GM19043 (cell line): ENCODE measurements at regions not wholly inside any gene's neighbourhood (a gene's known extent, or its start where the extent isn't known, plus 50 kb on each side); places are given as distances from the start of the nearest gene placed in this dataset.

Experiments
- ATAC-seq: cut with Tn5 transposase; IDR thresholded peaks from one replicate; pipeline ENCODE4 v1.9.1; 2021; ENCODE audit warnings: low read depth; ENCODE audit not compliant: unreplicated experiment

GRCh38 chr6:111957623-111958315, 84.5 kb upstream of the FYN start:
- no peak for ATAC-seq

- no peak for ATAC-seq
Observed at GRCh38 chr6:111958534-111958933, 85.3 kb upstream of the FYN start.

- no peak for ATAC-seq
Observed at GRCh38 chr6:111959766-111960165, 86.5 kb upstream of the FYN start.

GRCh38 chr6:111967131-111967530, 86.8 kb upstream of the CCN6 start:
- no peak for ATAC-seq

GRCh38 chr6:111970426-111970825, 83.5 kb upstream of the CCN6 start:
- ATAC-seq = no peak

- no peak for ATAC-seq
Observed at GRCh38 chr6:111971181-111971841, 82.6 kb upstream of the CCN6 start.

GRCh38 chr6:111971866-111972532, 81.9 kb upstream of the CCN6 start:
- no peak for ATAC-seq

- no peak for ATAC-seq
Observed at GRCh38 chr6:111972745-111973117, 81.2 kb upstream of the CCN6 start.

GRCh38 chr6:111973118-111973761, 80.7 kb upstream of the CCN6 start:
- ATAC-seq = no peak

GRCh38 chr6:111973927-111974639, 79.8 kb upstream of the CCN6 start:
- no peak for ATAC-seq

- ATAC-seq = no peak
Observed at GRCh38 chr6:111975466-111975865, 78.4 kb upstream of the CCN6 start.

GRCh38 chr6:111976139-111976538, 77.8 kb upstream of the CCN6 start:
- no peak for ATAC-seq

- no peak for ATAC-seq
Observed at GRCh38 chr6:111978532-111979149, 75.3 kb upstream of the CCN6 start.

- no peak for ATAC-seq
Observed at GRCh38 chr6:111979633-111980032, 74.3 kb upstream of the CCN6 start.

GRCh38 chr6:111980143-111980542, 73.8 kb upstream of the CCN6 start:
- ATAC-seq = no peak

GRCh38 chr6:111980971-111981840, 72.7 kb upstream of the CCN6 start:
- ATAC-seq = no peak

GRCh38 chr6:111982681-111983080, 71.2 kb upstream of the CCN6 start:
- no peak for ATAC-seq

- ATAC-seq = no peak
Observed at GRCh38 chr6:111983193-111983592, 70.7 kb upstream of the CCN6 start.

GRCh38 chr6:111984081-111984480, 69.8 kb upstream of the CCN6 start:
- no peak for ATAC-seq
